Activated CD8-positive, alpha-beta T cell treated with anti-CD3 and anti-CD28 coated beads for 36 hours (primary cell): ENCODE measurements at regions not wholly inside any gene's neighbourhood (a gene's known extent, or its start where the extent isn't known, plus 50 kb on each side); places are given as distances from the start of the nearest gene placed in this dataset.

ENCODE experiments used
- ATAC-seq: fragments of 200-7000 bp; cut with Tn5 transposase; one replicate; pipeline ENCODE4 v1.10.0; 2021; ENCODE audit warnings: mild to moderate bottlenecking, moderate library complexity
- CTCF ChIA-PET: fragments of 350-600 bp; sonication (Branson Sonifier 250); formaldehyde crosslinking; loops from one replicate; lab custom pipeline; 2021; ENCODE audit warnings: antibody characterized with exemption; lab: Charles Lee
- POLR2A ChIA-PET: fragments of 350-600 bp; sonication (Branson Sonifier 250); formaldehyde crosslinking; loops from one replicate; lab custom pipeline; 2021; ENCODE audit warnings: antibody characterized with exemption; lab: Charles Lee
- DNase-seq: peaks from one replicate; pipeline ENCODE4 v3.0.0-alpha.2; 2020
- H3K27ac Mint-ChIP-seq: one replicate; pipeline ENCODE4 v1.8.0; 2021; ENCODE audit warnings: mild to moderate bottlenecking, mixed read lengths
- H3K27me3 Mint-ChIP-seq: one replicate; pipeline ENCODE4 v1.8.0; 2021; ENCODE audit warnings: mixed read lengths
- H3K36me3 Mint-ChIP-seq: one replicate; pipeline ENCODE4 v1.8.0; 2021; ENCODE audit warnings: low read depth, mixed read lengths
- H3K4me1 Mint-ChIP-seq: one replicate; pipeline ENCODE4 v1.8.0; 2021; ENCODE audit warnings: low read depth, mixed read lengths
- H3K4me3 Mint-ChIP-seq: one replicate; pipeline ENCODE4 v1.8.0; 2021; ENCODE audit warnings: mild to moderate bottlenecking, moderate library complexity, mixed read lengths
- H3K9me3 Mint-ChIP-seq: one replicate; pipeline ENCODE4 v1.8.0; 2021; ENCODE audit warnings: mixed read lengths
- CTCF ChIP-seq: fragments of 200-600 bp; IDR thresholded peaks from one replicate; pipeline ENCODE4 v1.8.0; 2022; ENCODE audit warnings: antibody characterized with exemption, mild to moderate bottlenecking
- intact Hi-C: fragments of 100-400 bp; cut with micrococcal nuclease; formaldehyde crosslinking; loops from one replicate; pipeline ENCODE4 v1.10.0; 2022

- Mint-ChIP-seq H3K27me3 (no peaks in the 10 kb centered on the region), H3K36me3 (no peaks in the 10 kb centered on the region), H3K4me3 (no peak overlapping the region), H3K9me3 (peaks cover 1% of the 10 kb centered on the region), H3K4me1 (no peaks in the 10 kb centered on the region), H3K27ac (no peak overlapping the region)
- CTCF ChIA-PET = no interaction called here
- POLR2A ChIA-PET = no interaction called here
- DNase-seq (no peak), ATAC-seq (no peak)
- intact Hi-C loops = no loop called here
- no peak for TF ChIP-seq CTCF
These were observed 55.0 kb upstream of the BNC2 start for GRCh38 chr9:16925426-16925825.

DNA sequence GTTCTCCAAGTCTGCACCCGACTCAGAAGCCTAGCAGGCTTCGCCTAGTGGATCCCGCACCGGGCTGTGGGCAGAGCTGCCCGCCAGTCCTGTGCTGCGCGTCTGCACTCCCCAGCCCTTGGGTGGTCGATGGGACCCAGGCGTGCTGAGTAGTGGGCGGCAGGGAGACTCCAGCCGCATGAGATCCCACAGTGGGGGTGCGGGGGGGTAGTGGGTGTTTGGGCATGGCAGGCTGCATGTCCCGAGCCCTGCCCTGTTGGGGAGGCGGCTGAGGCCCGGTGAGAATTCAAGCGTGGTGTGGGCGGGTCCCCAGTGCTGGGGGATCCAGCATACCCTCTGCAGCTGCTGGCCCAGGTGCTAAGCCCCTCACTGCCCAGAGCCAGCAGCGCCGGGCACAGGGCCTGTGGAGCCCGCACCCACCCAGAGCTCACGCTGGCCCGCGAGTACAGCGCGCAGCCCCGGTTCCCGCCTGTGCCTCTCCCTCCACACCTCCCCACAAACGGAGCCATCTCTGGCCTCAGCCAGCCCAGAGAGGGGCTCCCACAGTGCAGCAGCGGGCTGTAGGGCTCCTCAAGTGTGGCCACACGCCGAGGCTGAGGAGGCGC lies 53.9 kb upstream of the BNC2 start:
- intact Hi-C loops = no loop called here
- Mint-ChIP-seq H3K4me1 (no peaks in the 10 kb centered on the region), H3K27ac (no peak overlapping the region), H3K4me3 (no peak overlapping the region), H3K27me3 (no peaks in the 10 kb centered on the region), H3K36me3 (no peaks in the 10 kb centered on the region), H3K9me3 (peaks cover 1% of the 10 kb centered on the region)
- ChIA-PET POLR2A (no interaction called here), CTCF (interaction anchor here (1.1 kb wide), 1 partner anchor 13 kb away, joined by 3 read pairs; no protein-coding TSS in a partner anchor)
- ATAC-seq (no peak), DNase-seq (no peak)
- no peak for TF ChIP-seq CTCF

DNA sequence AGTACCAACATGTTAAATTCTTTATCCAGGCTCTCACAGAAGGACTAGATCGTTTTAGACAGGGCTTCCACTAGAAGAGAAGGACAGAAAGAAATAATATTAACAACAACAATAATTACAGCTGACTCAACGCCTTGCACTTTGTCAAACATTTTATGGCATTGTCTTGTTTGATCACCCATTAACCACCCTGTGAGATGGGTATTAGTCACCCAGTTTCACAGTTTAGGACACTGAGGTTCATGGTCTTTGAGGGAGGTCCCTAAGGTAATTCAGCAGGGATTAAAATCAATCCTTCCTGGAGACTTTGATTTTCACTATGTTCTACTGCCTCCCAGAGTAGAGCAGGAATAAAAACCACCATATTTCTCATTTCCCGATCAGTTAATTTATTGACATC lies 51.4 kb upstream of the BNC2 start:
- TF ChIP-seq CTCF = no peak
- ChIA-PET CTCF (no interaction called here), POLR2A (no interaction called here)
- ATAC-seq (no peak), DNase-seq (no peak)
- intact Hi-C loops = no loop called here
- Mint-ChIP-seq H3K27me3 (no peaks in the 10 kb centered on the region), H3K9me3 (peaks cover 1% of the 10 kb centered on the region), H3K36me3 (no peaks in the 10 kb centered on the region), H3K4me1 (no peaks in the 10 kb centered on the region), H3K27ac (no peak overlapping the region), H3K4me3 (no peak overlapping the region)
